Right atrium auricular region (tissue), 2 donors: ENCODE measurements at regions not wholly inside any gene's neighbourhood (a gene's known extent, or its start where the extent isn't known, plus 50 kb on each side); places are given as distances from the start of the nearest gene placed in this dataset.

Source experiments
- DNase-seq: peaks from one replicate; pipeline ENCODE4 v3.0.0-alpha.2; 2019; ENCODE audit warnings: low spot score
- H3K27ac ChIP-seq, 2 donors: fragments of 200-600 bp; sonication (generic); 1 replicate in 1 of 2; 2 replicates in 1 of 2; pipeline ENCODE4 v1.5.1; 2016 to 2019
- H3K27me3 ChIP-seq, 2 donors: fragments of 200-600 bp; sonication (generic); one replicate each; pipeline versions ENCODE4 v1.5.1 to v1.6.0; 2017 to 2019
- H3K36me3 ChIP-seq: fragments of 200-600 bp; sonication (generic); one replicate; pipeline ENCODE4 v1.5.1; 2016
- H3K4me1 ChIP-seq, 2 donors: fragments of 200-600 bp; sonication (generic); one replicate each; pipeline versions ENCODE4 v1.5.1 to v1.6.0; 2017 to 2019
- H3K4me3 ChIP-seq, 2 donors: fragments of 200-600 bp; sonication (generic); 1 replicate in 1 of 2; 2 replicates in 1 of 2; pipeline ENCODE4 v1.5.1; 2017 to 2019; ENCODE audit warnings: mild to moderate bottlenecking in 1 of 2, moderate library complexity in 1 of 2
- H3K9me3 ChIP-seq, 2 donors: fragments of 200-600 bp; sonication (generic); one replicate each; pipeline ENCODE4 v1.5.1; 2019
- CTCF ChIP-seq, 2 donors: fragments of 200-600 bp; sonication (generic); IDR thresholded peaks; one replicate each; pipeline ENCODE4 v1.5.1; 2019; ENCODE audit warnings: antibody characterized with exemption in 2 of 2

GRCh38 chr2:75411574-75411973 is 149.2 kb downstream of the EVA1A start:
- Histone ChIP-seq H3K27ac (no peak overlapping the region), H3K36me3 (no peaks in the 10 kb centered on the region), H3K4me3 (no peak overlapping the region), H3K27me3 (no peaks in the 10 kb centered on the region), H3K4me1 (no peaks in the 10 kb centered on the region), H3K9me3 (peaks cover 0 to 16% of the 10 kb centered on the region in 2 donors)
- no peak for TF ChIP-seq CTCF (IDR thresholded peaks at IDR 0.05)
- no peak for DNase-seq

- H3K4me3 ChIP-seq: no peak overlapping the region
- H3K27me3 ChIP-seq: no peaks in the 10 kb centered on the region
- no peak for DNase-seq
- no peak overlapping the region for H3K27ac ChIP-seq
- H3K4me1 ChIP-seq: no peaks in the 10 kb centered on the region
- H3K9me3 ChIP-seq: peaks cover 0 to 16% of the 10 kb centered on the region in 2 donors
- H3K36me3 ChIP-seq: no peaks in the 10 kb centered on the region
- no peak for TF ChIP-seq CTCF (IDR thresholded peaks at IDR 0.05)
These were observed 150.0 kb downstream of the EVA1A start for GRCh38 chr2:75410702-75411101.

DNA sequence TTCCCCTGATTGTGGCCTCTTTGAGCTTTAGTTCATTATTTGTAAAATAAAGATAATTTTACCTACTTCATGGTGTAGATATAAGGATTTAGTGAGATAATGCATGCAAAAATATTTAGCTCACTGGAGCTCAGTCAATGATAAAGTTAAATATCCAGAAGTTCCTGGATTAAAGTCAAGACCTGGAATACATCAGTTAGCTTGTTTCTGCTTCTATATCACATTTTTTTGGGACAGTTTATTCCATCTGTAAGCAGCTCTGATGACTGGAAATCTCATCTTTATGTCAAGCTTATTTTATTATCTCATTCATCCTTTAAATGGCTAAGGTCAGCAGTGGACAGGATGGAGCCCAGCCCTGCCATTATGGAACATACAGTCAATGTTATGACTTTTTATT is 152.0 kb downstream of the EVA1A start:
- H3K27me3 ChIP-seq: peaks cover 0 to 3% of the 10 kb centered on the region in 2 donors
- no peak for DNase-seq
- H3K27ac ChIP-seq: no peak overlapping the region
- no peaks in the 10 kb centered on the region for H3K4me1 ChIP-seq
- peaks cover 0 to 16% of the 10 kb centered on the region in 2 donors for H3K9me3 ChIP-seq
- no peaks in the 10 kb centered on the region for H3K36me3 ChIP-seq
- no peak overlapping the region for H3K4me3 ChIP-seq
- no peak for TF ChIP-seq CTCF (IDR thresholded peaks at IDR 0.05)

DNA sequence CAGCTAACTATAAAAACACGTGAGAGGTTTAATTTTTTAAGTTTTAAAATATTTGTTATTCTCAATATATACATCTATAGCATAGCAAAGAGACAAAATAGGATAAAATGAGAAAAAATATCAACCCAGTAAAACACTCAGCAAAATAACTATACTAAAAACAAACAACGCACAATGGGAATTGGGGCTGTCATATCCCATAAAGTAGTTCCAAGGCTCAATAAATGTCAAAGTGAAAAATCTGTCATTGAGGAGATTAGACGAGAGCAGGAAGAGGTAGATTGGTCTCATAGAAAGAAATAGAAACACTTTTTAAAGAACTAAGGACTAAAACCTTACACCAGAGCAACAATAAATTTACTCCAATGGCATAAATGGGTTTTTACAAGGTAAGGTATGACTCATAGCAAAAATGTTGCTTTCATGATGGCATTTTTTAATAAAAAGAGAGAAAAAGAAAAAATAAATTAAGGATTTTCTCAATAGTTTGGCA is 153.7 kb downstream of the EVA1A start:
- Histone ChIP-seq H3K4me3 (no peak overlapping the region), H3K27me3 (peaks cover 0 to 3% of the 10 kb centered on the region in 2 donors), H3K9me3 (peaks cover 0 to 16% of the 10 kb centered on the region in 2 donors), H3K4me1 (no peaks in the 10 kb centered on the region), H3K27ac (no peak overlapping the region), H3K36me3 (no peaks in the 10 kb centered on the region)
- TF ChIP-seq CTCF (IDR thresholded peaks at IDR 0.05): no peak
- DNase-seq: no peak

DNA sequence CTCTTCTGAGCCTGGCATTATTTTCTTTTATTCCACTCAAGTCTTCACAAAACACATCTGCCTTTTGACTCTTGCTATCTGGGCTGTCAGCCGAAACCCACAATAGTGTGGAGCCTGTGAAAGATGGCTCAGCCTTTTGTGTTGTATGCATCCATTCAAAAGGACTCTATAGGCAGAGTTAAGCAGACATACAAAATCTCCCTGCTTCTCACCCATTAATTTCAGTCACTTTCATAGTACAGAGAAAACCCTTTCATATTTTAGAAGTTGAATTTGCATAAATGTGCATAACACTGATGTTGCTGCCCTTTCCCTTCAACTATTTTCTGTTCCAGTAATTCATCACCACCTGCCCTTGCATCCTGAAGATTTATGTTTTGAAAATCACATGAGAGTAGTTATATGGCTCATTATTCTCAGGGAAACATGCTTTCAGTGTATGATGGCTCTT is 154.6 kb downstream of the EVA1A start:
- Histone ChIP-seq H3K27ac (no peak overlapping the region), H3K36me3 (no peaks in the 10 kb centered on the region), H3K4me3 (no peak overlapping the region), H3K4me1 (no peaks in the 10 kb centered on the region), H3K27me3 (peaks cover 0 to 3% of the 10 kb centered on the region in 2 donors), H3K9me3 (peaks cover 0 to 16% of the 10 kb centered on the region in 2 donors)
- DNase-seq: no peak
- no peak for TF ChIP-seq CTCF (IDR thresholded peaks at IDR 0.05)

DNA sequence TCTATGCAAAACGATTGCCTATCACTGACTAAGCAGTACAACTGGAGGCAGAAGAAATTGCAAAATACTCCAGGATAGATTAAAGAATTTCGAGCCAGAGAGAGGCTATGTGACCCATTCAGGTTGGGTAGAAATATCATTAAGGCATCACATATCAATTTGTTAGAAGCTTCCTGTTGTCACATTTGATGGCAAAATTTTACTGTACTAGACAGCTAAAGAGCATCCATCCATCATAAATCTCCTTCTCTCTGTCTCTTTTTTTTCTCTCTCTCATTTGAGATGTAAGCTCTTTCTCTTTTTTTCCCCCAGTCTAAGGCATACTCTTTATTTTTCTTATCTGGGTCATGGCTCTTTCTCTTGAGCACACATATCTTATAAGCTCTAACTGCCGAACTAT is 155.7 kb downstream of the EVA1A start:
- Histone ChIP-seq H3K4me1 (no peaks in the 10 kb centered on the region), H3K27ac (no peak overlapping the region), H3K27me3 (peaks cover 0 to 3% of the 10 kb centered on the region in 2 donors), H3K36me3 (no peaks in the 10 kb centered on the region), H3K4me3 (no peak overlapping the region), H3K9me3 (peaks cover 0 to 4% of the 10 kb centered on the region in 2 donors)
- no peak for TF ChIP-seq CTCF (IDR thresholded peaks at IDR 0.05)
- no peak for DNase-seq
